MM.1S (cell line): ENCODE measurements at regions not wholly inside any gene's neighbourhood (a gene's known extent, or its start where the extent isn't known, plus 50 kb on each side); places are given as distances from the start of the nearest gene placed in this dataset.

Source experiments
- DNase-seq: peaks from one replicate; pipeline ENCODE4 v3.0.0-alpha.2; 2015
- H2AFZ ChIP-seq: fragments of 300-600 bp; sonication (generic); 2 replicates; pipeline ENCODE4 v1.6.0; 2016; ENCODE audit warnings: antibody characterized with exemption, low read length
- H3F3A ChIP-seq: fragments of 300-600 bp; sonication (generic); 2 replicates; pipeline ENCODE4 v1.6.1; 2016; ENCODE audit warnings: mild to moderate bottlenecking, antibody characterized with exemption, low read length, moderate library complexity, mixed read lengths; ENCODE audit not compliant: insufficient read depth
- H3K27ac ChIP-seq: fragments of 300-600 bp; sonication (generic); 2 replicates; pipeline ENCODE4 v1.5.1; 2016; ENCODE audit warnings: mild to moderate bottlenecking, low read length
- H3K27me3 ChIP-seq: fragments of 300-600 bp; sonication (generic); replicated peaks from 2 replicates; pipeline ENCODE4 v1.6.0; 2016; ENCODE audit warnings: low read length; ENCODE audit not compliant: insufficient read depth
- H3K36me3 ChIP-seq: fragments of 300-600 bp; sonication (generic); replicated peaks from 2 replicates; pipeline ENCODE4 v1.6.1; 2016; ENCODE audit warnings: mild to moderate bottlenecking, low read length, mixed read lengths; ENCODE audit not compliant: insufficient read depth
- H3K4me1 ChIP-seq: fragments of 300-600 bp; sonication (generic); 2 replicates; pipeline ENCODE4 v1.6.1; 2016; ENCODE audit warnings: low read length, mixed read lengths
- H3K4me2 ChIP-seq: fragments of 300-600 bp; sonication (generic); 2 replicates; pipeline ENCODE4 v1.6.0; 2016; ENCODE audit warnings: low read depth, low read length
- H3K4me3 ChIP-seq: fragments of 300-600 bp; sonication (generic); 2 replicates; pipeline ENCODE4 v1.5.1; 2016; ENCODE audit warnings: low read length, mixed read lengths
- H3K79me2 ChIP-seq: fragments of 300-600 bp; sonication (generic); 2 replicates; pipeline ENCODE4 v1.6.1; 2016; ENCODE audit warnings: mixed run types, low read length, mixed read lengths
- H3K9ac ChIP-seq: fragments of 300-600 bp; sonication (generic); 2 replicates; pipeline ENCODE4 v1.6.1; 2016; ENCODE audit warnings: low read length, mixed read lengths
- H3K9me2 ChIP-seq: fragments of 300-600 bp; sonication (generic); replicated peaks from 2 replicates; pipeline ENCODE4 v1.6.1; 2016; ENCODE audit warnings: mild to moderate bottlenecking, low read length, mixed read lengths; ENCODE audit not compliant: insufficient read depth
- H3K9me3 ChIP-seq: fragments of 300-600 bp; sonication (generic); replicated peaks from 2 replicates; pipeline ENCODE4 v1.6.1; 2016; ENCODE audit warnings: mild to moderate bottlenecking, low read length, mixed read lengths; ENCODE audit not compliant: insufficient read depth
- H4K20me1 ChIP-seq: fragments of 300-600 bp; sonication (generic); 2 replicates; pipeline ENCODE4 v1.6.1; 2016; ENCODE audit warnings: mild to moderate bottlenecking, low read length, moderate library complexity, mixed read lengths; ENCODE audit not compliant: insufficient read depth
- EZH2 ChIP-seq: fragments of 300-600 bp; sonication (generic); optimal IDR thresholded peaks from 2 replicates; pipeline ENCODE3; 2017; ENCODE audit warnings: low read depth, mild to moderate bottlenecking, antibody characterized with exemption, low read length, mixed read lengths
- EZH2phosphoT487 ChIP-seq: fragments of 300-600 bp; sonication (generic); IDR thresholded peaks from 2 replicates; pipeline ENCODE4 v1.6.1; 2018; ENCODE audit warnings: antibody characterized with exemption, low read length
- TF ChIP-seq, protein P1 (sequence below): fragments of 300-600 bp; sonication (generic); IDR thresholded peaks from 2 replicates; pipeline ENCODE4 v1.5.1; 2016; ENCODE audit warnings: antibody characterized with exemption, low read length, mixed read lengths

DNA sequence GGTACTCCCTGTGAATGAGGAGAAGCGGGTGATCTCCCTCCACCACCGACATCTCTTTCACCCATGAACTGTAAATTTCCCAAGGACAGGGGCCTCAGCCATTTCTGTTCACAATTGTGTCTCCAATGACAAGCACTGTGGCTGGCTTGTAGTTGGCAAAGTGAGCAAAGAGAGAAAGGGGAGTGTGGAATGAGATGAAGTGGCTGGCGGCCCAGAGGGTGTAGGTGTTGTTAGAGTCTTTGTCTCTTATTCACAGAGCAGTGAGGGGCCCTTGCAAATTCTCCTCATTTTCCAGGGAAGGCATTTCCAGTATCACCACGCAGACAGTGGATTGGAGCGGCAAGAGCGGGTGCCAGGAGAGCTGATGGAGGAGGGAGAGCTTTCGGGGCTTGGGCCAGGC, 411.7 kb upstream of the EEF2KMT start:
- H3K9ac ChIP-seq = no peak overlapping the region
- no peaks in the 10 kb centered on the region for H4K20me1 ChIP-seq
- H3K9me3 ChIP-seq = no peaks in the 10 kb centered on the region
- no peak overlapping the region for H3K27ac ChIP-seq
- H3K36me3 ChIP-seq = no peaks in the 10 kb centered on the region
- no peak for DNase-seq
- no peaks in the 10 kb centered on the region for H3K27me3 ChIP-seq
- H3K4me3 ChIP-seq = no peak overlapping the region
- H3K4me1 ChIP-seq = no peaks in the 10 kb centered on the region
- H3K4me2 ChIP-seq = no peak overlapping the region
- no peaks in the 10 kb centered on the region for H3K9me2 ChIP-seq
- H3K79me2 ChIP-seq = no peaks in the 10 kb centered on the region
- TF ChIP-seq EZH2phosphoT487 = no peak
- TF ChIP-seq EZH2 = no peak
- TF ChIP-seq, protein P1, sequence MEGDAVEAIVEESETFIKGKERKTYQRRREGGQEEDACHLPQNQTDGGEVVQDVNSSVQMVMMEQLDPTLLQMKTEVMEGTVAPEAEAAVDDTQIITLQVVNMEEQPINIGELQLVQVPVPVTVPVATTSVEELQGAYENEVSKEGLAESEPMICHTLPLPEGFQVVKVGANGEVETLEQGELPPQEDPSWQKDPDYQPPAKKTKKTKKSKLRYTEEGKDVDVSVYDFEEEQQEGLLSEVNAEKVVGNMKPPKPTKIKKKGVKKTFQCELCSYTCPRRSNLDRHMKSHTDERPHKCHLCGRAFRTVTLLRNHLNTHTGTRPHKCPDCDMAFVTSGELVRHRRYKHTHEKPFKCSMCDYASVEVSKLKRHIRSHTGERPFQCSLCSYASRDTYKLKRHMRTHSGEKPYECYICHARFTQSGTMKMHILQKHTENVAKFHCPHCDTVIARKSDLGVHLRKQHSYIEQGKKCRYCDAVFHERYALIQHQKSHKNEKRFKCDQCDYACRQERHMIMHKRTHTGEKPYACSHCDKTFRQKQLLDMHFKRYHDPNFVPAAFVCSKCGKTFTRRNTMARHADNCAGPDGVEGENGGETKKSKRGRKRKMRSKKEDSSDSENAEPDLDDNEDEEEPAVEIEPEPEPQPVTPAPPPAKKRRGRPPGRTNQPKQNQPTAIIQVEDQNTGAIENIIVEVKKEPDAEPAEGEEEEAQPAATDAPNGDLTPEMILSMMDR = no peak
- no peak overlapping the region for H2AFZ ChIP-seq
- H3F3A ChIP-seq = no peaks in the 10 kb centered on the region

DNA sequence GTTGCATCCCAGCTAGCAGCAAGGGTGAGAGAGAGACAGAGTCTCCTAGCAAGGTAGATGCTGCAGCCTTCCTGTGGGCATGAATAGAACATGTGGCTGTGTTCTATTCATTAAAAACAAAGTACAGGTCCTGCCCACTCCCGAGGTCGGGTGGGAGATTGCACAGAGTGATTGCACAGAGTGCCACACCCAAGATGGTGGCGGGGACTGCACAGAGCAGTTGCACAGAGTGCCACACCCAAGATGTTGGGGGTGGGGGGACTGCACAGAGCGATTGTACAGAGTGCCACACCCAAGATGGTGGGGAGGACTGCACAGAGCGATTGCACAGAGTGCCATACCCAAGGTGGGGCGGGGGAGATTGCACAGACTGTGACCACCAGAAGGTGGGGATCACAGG, 410.8 kb upstream of the EEF2KMT start:
- no peaks in the 10 kb centered on the region for H3K27me3 ChIP-seq
- no peak overlapping the region for H3K9ac ChIP-seq
- TF ChIP-seq EZH2 = no peak
- no peak for TF ChIP-seq EZH2phosphoT487
- TF ChIP-seq, protein P1 = no peak
- no peaks in the 10 kb centered on the region for H3K9me3 ChIP-seq
- H3F3A ChIP-seq = no peaks in the 10 kb centered on the region
- no peak overlapping the region for H3K27ac ChIP-seq
- no peaks in the 10 kb centered on the region for H3K4me1 ChIP-seq
- H3K9me2 ChIP-seq = no peaks in the 10 kb centered on the region
- H4K20me1 ChIP-seq = no peaks in the 10 kb centered on the region
- H3K36me3 ChIP-seq = no peaks in the 10 kb centered on the region
- H3K79me2 ChIP-seq = no peaks in the 10 kb centered on the region
- H2AFZ ChIP-seq = no peak overlapping the region
- no peak overlapping the region for H3K4me3 ChIP-seq
- H3K4me2 ChIP-seq = no peak overlapping the region
- no peak for DNase-seq

DNA sequence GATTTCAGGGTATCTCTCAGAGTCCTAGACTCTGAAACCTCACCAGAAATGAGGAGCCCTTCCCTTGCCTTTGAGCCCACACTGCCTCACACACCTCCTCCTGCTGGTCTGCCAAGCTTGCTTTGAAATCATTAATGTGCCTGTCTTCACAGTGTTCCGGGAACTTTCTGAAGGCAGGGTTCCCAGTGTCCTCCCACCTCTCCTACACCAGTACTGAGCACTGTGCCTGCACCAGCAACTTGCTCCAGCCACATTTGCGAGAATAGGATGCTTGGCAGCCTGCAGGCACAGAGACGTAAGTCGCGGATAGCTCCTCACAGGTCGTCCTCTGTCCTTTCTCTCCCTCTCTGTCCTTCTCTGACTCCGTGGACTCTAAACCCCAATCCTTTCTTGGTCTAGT, 408.4 kb upstream of the EEF2KMT start:
- no peak for DNase-seq
- H4K20me1 ChIP-seq = no peaks in the 10 kb centered on the region
- no peak overlapping the region for H2AFZ ChIP-seq
- no peaks in the 10 kb centered on the region for H3K9me3 ChIP-seq
- H3K27me3 ChIP-seq = no peaks in the 10 kb centered on the region
- no peak overlapping the region for H3K9ac ChIP-seq
- no peaks in the 10 kb centered on the region for H3K9me2 ChIP-seq
- H3K36me3 ChIP-seq = no peaks in the 10 kb centered on the region
- H3K4me1 ChIP-seq = no peaks in the 10 kb centered on the region
- H3K79me2 ChIP-seq = no peaks in the 10 kb centered on the region
- H3F3A ChIP-seq = no peaks in the 10 kb centered on the region
- no peak overlapping the region for H3K27ac ChIP-seq
- TF ChIP-seq EZH2phosphoT487 = no peak
- TF ChIP-seq EZH2 = no peak
- TF ChIP-seq, protein P1 = no peak
- H3K4me2 ChIP-seq = no peak overlapping the region
- H3K4me3 ChIP-seq = no peak overlapping the region
